NOMO-1 treated with DMSO at 0.1 percent for 48 hours (cell line): ENCODE measurements at regions not wholly inside any gene's neighbourhood (a gene's known extent, or its start where the extent isn't known, plus 50 kb on each side); places are given as distances from the start of the nearest gene placed in this dataset.
A peak's percentile ranks its signal among the peaks of the same experiment; 100 is the strongest.
"Not testable (repeated sequence)": the region's sequence is repeated elsewhere in the genome, so short reads cannot be mapped to it uniquely, and the experiment has no call there.

ENCODE experiments used
- DNase-seq: peaks from one replicate; lab custom pipeline; 2025; ENCODE audit not compliant: unreplicated experiment; lab: John Stamatoyannopoulos, UW

DNA sequence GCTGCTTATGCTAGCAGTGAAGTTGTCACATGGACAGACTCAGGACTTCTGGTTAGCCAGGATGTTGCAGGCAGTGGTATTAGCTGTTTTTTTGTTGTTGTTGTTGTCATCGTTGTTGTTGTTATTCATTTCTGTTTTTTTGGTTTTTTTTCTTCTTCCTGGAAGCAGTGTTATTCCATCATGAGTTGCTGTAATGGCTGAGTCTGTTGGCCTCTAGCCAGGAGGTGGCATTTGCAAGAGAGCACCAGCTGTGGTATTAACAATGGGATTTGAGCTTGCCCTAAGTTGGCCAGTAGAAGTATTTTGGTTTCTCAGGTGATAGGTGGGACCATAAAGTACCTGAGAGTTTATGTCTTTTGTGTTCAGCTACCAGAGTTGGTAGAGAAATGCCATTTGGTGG lies 561.1 kb downstream of the KCTD16 start:
- no peak for DNase-seq

GRCh38 chr5:144712090-144712489 lies 541.4 kb downstream of the KCTD16 start:
- peak; percentile 23 for DNase-seq

GRCh38 chr5:144711172-144711571 lies 540.5 kb downstream of the KCTD16 start:
- DNase-seq = no peak

DNA sequence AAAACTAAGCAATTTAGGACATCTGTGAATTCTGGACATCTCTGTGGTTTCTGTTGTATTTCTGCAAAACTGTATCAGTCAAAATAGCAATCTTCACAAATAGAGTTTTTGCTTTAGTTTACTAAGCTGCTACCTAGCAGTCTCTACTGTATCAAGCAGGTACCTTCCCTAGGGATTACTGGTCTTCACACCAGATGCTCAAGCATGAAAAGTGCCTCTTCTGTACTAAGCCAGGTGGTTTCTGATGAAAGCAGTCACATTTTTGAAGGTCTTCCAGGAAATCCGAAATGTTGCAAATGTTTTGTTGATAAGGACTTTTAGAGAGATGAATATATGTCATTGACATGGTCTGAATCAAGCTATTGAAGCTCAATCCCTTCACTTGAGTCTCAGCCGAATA lies 540.0 kb downstream of the KCTD16 start:
- no peak for DNase-seq

GRCh38 chr5:144703776-144704175 lies 533.1 kb downstream of the KCTD16 start:
- DNase-seq = no peak

GRCh38 chr5:144698484-144698883 lies 527.8 kb downstream of the KCTD16 start:
- no peak for DNase-seq

DNA sequence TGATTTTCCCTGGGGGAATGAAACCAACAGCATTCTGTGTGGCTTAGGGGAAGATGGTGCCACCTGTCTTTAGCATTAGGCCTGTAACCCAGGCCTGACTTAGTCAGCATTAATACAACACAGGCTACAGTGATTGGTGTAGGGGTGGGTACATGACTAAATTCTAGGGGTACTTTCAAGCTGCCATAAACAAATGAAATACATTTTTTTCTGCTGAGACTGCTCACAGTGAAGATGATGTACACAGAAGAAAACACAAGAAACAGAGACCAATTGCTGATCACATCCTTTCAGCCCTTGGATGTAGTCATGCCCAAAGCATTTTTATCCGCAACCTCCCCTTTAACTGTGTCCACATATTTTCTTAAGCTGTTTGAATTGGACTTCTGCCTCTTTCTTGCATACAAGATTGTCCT lies 527.2 kb downstream of the KCTD16 start:
- no peak for DNase-seq

- DNase-seq = no peak
Measured at GRCh38 chr5:144691936-144692335, 521.3 kb downstream of the KCTD16 start.

DNA sequence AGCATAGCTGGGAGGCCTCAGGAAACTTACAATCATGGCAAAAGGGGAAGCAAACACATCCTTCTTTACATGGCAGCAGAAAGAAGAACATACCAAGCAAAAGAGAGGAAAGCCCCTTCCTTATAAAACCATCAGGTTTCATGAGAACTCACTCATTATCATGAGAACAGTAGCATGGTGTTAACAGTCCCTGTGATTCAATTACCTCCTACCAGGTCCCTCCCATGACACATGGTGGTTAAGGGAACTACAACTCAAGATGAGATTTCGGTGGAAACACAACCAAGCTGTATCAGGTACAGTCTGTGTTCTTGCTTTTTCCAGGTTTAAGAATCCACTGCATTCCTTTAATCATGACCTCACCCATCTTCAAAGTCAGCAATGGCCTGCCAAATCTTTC lies 514.2 kb downstream of the KCTD16 start:
- no peak for DNase-seq

GRCh38 chr5:144680711-144681110 lies 510.0 kb downstream of the KCTD16 start:
- no peak for DNase-seq

GRCh38 chr5:144671066-144671465 lies 500.4 kb downstream of the KCTD16 start:
- no peak for DNase-seq

DNA sequence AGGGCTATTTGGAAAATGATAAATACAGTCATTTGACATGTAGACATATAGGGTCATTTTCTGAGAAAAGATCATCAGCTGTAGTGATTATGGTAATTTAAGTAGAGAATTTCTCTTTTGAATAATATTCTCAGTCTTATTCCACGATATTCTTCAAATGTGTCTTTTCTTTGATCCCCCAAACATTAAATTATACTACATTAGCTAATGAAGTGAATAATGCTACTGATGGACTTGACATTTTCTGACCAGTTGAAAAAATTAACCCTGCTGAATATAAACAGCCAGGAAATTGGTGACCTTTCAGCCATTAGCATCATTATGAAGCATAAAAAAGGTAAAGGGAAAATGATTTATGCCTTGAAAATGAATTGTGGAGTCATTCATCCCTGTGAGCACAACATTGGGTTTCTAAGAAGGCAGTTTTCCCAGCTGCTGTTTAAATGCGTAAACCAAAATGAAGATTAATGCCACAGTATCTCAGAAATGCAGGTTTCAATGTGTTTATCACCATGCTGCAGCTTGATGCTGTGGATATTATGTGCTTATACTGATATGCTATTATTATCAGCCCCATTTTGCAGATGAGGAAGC lies 489.1 kb downstream of the KCTD16 start:
- DNase-seq = no peak

DNA sequence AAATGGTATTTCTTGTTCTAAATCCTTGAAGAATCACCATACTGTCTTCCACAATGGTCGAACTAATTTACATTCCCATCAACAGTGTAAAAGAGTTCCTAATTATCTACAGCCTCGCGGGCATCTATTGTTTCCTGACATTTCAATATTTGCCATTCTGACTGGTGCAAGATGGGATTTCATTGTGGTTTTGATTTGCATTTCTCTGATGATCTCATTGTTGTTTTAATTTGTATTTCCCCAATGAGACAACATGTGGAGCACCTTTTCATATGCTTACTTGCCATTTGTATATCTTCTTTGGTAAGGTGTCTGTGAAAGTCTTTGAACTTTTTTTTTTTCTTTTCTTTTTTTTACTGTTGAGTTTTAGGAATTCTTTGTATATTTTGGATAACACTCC lies 473.6 kb downstream of the KCTD16 start:
- no peak for DNase-seq

DNA sequence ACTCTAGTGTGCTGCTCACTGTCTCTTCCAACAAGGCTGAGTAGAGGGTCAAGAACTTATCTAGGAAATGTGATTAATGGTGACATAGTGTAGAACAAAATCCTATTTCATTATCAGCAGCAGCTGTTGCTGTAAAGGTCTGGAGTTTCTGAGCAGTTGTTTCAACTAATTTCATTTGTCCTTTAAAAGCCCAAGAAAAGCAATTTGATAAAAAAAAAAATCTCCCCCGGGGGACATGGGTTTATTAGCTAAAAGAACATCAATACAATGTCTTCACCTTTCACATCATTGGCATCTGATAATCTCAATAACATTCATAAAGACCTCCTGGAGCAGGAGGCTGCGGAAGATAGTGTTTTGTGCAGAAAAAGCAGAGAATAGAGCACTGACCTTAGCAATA lies 468.1 kb downstream of the KCTD16 start:
- no peak for DNase-seq

DNA sequence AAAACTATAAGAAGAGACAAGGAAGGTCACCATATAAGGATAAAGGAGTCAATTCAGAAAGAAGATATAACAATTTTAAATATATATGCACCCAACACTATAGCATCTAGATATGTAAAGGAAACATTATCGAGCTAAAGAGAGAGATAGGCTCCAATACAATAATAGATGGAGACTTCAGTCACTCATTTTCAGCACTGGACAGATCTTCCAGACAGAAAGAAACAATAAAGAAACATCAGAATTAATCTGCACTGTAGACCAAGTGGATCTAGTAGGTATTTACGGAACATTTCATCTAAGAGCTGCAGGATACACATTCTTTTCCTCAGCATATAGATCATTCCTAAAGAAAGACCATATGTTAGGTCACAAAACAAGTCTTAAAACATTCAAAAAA lies 463.5 kb downstream of the KCTD16 start:
- no peak for DNase-seq

DNA sequence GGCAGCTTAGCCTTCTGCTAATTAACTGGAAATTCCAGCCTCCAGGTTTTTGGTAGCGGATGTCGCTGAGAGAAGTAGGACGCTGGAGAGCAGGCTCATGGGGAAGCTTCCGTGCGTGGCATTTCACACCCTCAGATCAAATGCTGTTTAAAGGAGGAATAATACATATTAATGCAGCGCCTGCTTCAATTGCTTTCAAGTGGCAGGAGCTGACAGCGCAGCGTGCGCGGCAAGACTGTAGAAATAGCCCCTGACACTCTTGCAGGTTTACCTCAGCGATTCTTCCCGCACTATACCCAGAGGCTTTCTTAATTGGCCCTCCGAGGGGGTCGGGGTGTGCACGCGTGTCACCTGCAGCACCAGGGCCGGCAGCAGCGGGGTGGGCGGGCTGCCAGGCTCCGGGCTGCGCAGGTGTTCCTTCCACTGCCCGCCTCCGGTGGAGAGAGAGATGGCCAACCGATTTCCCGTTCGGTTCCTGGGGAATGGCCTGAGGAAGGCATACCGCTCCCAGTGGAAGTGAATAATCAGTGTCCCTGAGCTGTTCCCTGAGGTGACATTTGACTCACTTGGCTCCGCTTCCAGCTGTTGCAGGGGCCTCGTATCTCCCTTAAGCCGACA lies 427.9 kb downstream of the KCTD16 start:
- DNase-seq = no peak

DNA sequence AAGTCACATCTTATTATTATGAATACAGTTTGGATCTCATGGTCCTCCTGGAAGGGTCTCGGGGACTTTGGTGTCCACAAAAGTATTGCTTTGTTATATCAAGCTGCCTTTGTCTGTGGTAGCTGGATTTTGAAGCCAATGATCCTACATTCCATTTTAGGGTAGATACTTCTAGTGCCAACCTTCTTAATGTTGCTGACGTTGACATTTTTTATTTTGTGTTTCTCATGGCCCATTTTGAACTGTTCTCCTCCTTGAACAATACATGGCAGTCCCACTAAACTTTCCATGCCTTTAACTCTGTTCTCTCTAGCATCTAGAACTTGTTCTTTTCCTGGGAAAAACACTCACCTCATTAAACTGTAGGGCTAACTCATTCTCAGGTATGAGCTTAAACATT lies 425.8 kb downstream of the KCTD16 start:
- DNase-seq = no peak

GRCh38 chr5:144594919-144595318 lies 424.2 kb downstream of the KCTD16 start:
- no peak for DNase-seq

- not testable (repeated sequence) for DNase-seq
Measured at GRCh38 chr5:144594234-144594633, 423.6 kb downstream of the KCTD16 start.

DNA sequence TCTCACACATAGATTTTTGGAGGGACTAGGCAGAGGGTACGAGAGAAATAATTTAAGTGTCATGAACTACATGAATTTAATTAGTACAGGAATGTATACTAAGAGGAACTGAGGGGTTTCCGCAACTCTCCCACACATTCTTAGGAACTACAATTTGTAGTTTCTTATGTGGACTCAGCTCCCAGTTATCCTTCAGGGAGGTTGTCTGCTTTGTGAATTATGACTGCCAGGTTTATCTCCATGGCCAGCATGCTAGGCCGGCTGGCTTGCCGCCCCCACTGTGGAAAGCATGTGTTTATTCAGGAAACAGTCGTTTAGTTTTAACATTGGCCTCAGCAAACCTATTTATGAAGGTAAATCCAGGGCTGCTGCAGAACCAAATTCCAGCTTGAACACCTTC lies 415.0 kb downstream of the KCTD16 start:
- DNase-seq = no peak

GRCh38 chr5:144583541-144584449 lies 413.1 kb downstream of the KCTD16 start:
- DNase-seq = no peak

DNA sequence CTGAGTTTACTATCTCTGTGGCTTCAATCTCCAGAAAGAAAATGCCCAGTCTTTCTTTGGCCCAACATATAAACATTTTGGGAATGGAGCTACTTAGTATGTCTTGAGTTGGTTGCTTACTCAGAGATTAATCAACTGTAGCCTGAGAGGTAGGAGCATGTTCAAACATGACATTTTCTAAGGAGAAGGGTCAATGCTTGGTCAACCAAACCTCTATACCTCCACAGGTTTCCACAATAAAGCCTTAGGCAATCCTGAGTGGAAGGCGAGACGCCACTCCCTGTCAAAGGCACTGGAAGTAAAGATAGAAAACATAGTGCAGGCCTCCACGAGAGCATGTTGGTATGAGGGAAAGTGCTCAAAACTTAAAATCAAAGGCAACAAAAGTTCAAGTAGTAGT lies 411.4 kb downstream of the KCTD16 start:
- DNase-seq = no peak
